ENCODE measurements at regions not wholly inside any gene's neighbourhood (a gene's known extent, or its start where the extent isn't known, plus 50 kb on each side); places are given as distances from the start of the nearest gene placed in this dataset.
"Not testable (repeated sequence)": the region's sequence is repeated elsewhere in the genome, so short reads cannot be mapped to it uniquely, and the experiment has no call there.

DNA sequence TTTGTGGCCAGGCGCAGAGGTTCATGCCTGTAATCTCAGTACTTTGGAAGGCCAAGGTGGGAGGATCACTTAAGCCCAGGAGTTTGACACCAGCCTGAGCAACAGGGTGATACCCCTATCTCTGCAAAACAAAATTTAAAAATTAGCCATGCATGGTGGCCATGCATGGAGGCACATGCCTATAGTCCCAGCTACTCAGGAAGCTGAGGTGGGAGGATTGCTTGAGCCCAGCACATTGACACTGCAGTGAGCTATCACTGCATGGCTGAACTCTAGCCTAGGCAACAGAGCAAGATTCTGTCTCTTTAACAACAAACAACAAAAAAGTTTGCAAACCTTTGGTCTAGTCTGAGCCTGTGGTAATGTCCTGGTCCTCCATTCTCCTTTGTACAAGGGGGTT, 69.2 kb upstream of the CNEP1R1 start:
- peaks cover 41% of the 10 kb centered on the region for H3K27me3 Mint-ChIP-seq
- no peaks in the 10 kb centered on the region for H3K36me3 Mint-ChIP-seq
- no peaks in the 10 kb centered on the region for H3K4me1 Mint-ChIP-seq
- H3K27ac Mint-ChIP-seq, result no peak overlapping the region
- no peak overlapping the region for H3K4me3 Mint-ChIP-seq
- no peaks in the 10 kb centered on the region for H3K9me3 Mint-ChIP-seq
- CTCF ChIA-PET, result no interaction called here
- DNase-seq, result no peak

DNA sequence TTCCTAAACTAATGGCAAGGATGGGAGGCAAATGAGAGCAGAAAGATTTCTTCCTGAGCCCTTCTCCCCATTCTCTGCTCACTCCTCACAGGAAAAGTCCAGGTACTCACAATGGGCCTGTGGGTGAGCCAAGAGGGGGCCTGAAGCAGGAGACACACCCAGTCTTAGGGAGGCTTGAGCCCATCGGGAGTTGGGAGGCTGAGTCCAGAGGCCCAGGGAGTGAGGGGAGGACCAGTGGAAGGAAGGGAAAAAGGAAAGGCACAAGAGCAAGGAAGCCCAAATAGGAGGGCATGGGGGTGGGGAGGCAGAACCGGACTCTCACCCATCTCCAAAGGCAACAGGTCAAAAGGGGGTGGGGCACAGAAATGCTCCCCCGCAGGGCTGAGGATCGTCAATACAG, 68.1 kb upstream of the CNEP1R1 start:
- no peak for DNase-seq
- peaks cover 35% of the 10 kb centered on the region for H3K27me3 Mint-ChIP-seq
- CTCF ChIA-PET, result interaction anchor here (1.1 to 2.2 kb wide), 3 partner anchors 10 to 253 kb away, joined by 3 to 8 read pairs (median 3); no protein-coding TSS in a partner anchor

DNA sequence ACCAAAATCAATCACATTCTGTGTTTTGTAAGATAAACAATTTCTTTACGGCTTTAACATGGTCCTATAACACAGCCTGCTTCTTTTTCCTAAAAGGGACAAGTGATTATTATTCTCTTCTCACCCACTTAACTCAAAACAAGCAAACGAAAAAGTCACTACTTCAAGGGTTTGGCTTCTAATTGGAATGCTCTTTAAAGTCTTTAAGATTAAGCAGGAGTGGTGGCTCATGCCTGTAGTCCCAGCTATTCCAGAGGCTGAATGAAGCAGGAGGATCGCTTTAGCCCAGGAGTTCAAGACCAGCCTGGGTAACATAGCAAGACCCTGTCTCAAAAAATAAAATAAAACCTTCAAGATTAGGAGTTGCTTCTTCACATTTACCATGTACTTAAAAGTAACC, 66.6 kb upstream of the CNEP1R1 start:
- CTCF ChIA-PET, result interaction anchor here (1.1 to 2.2 kb wide), 4 partner anchors 23 to 357 kb away, joined by 3 to 8 read pairs (median 6); no protein-coding TSS in a partner anchor
- DNase-seq, result no peak
- Mint-ChIP-seq H3K27me3 (peaks cover 31% of the 10 kb centered on the region), H3K27ac (no peak overlapping the region), H3K4me1 (no peaks in the 10 kb centered on the region), H3K4me3 (no peak overlapping the region), H3K36me3 (no peaks in the 10 kb centered on the region), H3K9me3 (no peaks in the 10 kb centered on the region)

More for the DNA sequence above, 68.1 kb upstream of the CNEP1R1 start:
- H3K4me1 Mint-ChIP-seq, result no peaks in the 10 kb centered on the region
- H3K9me3 Mint-ChIP-seq, result no peaks in the 10 kb centered on the region
- no peak overlapping the region for H3K27ac Mint-ChIP-seq
- H3K4me3 Mint-ChIP-seq, result no peak overlapping the region
- H3K36me3 Mint-ChIP-seq, result no peaks in the 10 kb centered on the region

DNA sequence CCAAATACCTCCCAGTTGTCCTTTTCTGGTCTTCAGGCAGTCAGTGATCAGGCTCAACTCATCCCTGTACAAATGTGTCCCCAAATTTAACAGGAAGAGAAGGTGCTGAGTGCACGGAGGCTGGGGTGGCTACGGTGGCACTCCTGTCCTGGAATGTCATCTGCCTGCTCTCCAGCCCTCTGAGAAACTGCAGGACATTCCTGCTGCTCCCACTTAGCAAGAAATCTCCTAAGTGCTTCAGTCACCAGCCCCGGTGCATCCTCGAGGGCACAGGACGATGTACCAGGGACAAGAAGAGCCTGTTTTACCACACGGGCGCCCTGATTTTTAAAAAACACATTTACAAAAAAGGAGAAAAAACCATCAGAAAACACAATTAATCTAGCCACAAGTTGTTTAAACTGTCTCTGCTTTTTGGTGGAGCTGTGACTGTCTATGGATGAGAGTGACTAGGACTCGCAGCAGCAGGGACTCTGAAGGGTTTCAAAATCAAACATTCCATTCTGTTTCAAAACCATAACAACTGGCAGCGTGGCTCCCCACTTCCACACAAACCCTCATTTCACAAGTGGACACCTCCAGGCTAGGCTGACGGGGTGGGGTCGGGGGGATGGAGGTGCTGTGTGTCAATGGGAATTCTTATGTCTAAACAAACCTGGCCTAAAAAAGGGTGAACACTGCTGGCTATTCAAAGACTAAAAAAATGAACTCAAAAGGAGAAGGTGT, 65.3 kb upstream of the CNEP1R1 start:
- H3K36me3 Mint-ChIP-seq, result no peaks in the 10 kb centered on the region
- H3K9me3 Mint-ChIP-seq, result no peaks in the 10 kb centered on the region
- H3K27me3 Mint-ChIP-seq, result peaks cover 23% of the 10 kb centered on the region
- no peaks in the 10 kb centered on the region for H3K4me1 Mint-ChIP-seq
- no peak overlapping the region for H3K27ac Mint-ChIP-seq
- H3K4me3 Mint-ChIP-seq, result no peak overlapping the region
- DNase-seq, result no peak
- CTCF ChIA-PET, result no interaction called here

DNA sequence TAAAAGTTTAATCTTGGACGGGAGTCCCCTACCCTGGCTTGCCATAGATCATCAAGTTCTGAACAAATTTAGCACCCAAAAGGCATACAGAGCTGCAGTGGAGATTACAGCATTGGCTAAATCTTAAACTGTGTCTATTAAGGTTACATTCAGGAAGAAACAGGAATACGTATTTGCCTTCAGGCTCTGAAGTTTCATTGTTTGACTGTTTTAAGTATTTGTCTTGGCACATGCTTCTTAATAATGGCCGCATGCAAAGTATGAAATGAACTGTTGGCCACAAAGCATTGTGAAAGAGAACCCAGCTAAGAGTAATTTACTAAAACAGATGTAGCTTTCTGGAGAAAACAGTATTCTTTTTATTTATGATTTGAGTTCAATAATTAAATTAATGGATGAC, 63.9 kb upstream of the CNEP1R1 start:
- Mint-ChIP-seq H3K36me3 (no peaks in the 10 kb centered on the region), H3K27ac (no peak overlapping the region), H3K4me3 (no peak overlapping the region), H3K9me3 (no peaks in the 10 kb centered on the region), H3K4me1 (no peaks in the 10 kb centered on the region), H3K27me3 (peaks cover 18% of the 10 kb centered on the region)
- CTCF ChIA-PET, result no interaction called here
- no peak for DNase-seq

GRCh38 chr16:49962566-49962965, 62.5 kb upstream of the CNEP1R1 start:
- DNase-seq, H3K9me3 Mint-ChIP-seq, H3K36me3 Mint-ChIP-seq, H3K27ac Mint-ChIP-seq, H3K4me3 Mint-ChIP-seq, H3K4me1 Mint-ChIP-seq, CTCF ChIA-PET: not testable (repeated sequence)
- H3K27me3 Mint-ChIP-seq, result peaks cover 20% of the 10 kb centered on the region

DNA sequence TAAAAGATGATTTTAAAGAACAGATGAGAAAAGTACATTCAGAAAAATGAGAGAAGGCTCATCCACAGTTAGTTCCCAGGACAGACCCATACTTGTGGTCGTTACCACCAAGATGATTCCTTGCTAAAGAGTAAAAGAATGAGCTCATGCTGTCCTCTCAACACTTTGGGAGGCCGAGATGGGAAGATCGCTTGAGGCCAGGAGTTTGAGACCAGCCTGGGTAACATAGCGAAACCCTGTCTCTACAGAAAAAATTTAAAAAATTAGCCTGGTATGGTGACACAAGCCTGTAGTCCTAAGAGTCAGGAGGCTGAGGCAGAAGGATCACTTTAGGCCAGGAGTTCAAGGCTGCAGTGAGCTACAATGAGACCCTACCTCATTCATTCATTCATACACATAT, 60.7 kb upstream of the CNEP1R1 start:
- no peaks in the 10 kb centered on the region for H3K4me1 Mint-ChIP-seq
- no peaks in the 10 kb centered on the region for H3K9me3 Mint-ChIP-seq
- DNase-seq, result no peak
- H3K36me3 Mint-ChIP-seq, result no peaks in the 10 kb centered on the region
- H3K27me3 Mint-ChIP-seq, result peaks cover 29% of the 10 kb centered on the region
- CTCF ChIA-PET, result no interaction called here
- no peak overlapping the region for H3K4me3 Mint-ChIP-seq
- no peak overlapping the region for H3K27ac Mint-ChIP-seq

DNA sequence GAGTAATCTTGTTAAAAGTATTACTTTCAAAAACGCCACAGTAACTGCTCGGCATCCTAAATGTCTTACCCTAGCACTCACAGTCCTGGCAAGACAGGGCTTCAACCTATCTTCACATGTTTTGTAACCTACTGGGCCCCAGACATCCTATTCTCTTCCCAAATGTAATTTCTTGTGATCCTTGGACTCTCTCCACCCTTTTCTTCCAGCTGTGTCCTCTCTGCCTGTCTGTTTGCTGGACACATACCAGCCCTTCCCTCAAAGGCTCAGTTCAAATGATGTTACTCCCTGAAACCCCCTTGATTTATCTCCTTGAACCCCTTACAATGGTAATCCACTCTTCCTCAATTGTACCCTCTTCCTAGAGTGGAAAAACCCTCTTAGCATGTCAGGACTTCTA, 60.1 kb upstream of the CNEP1R1 start:
- H3K27ac Mint-ChIP-seq, result no peak overlapping the region
- CTCF ChIA-PET, result no interaction called here
- H3K4me3 Mint-ChIP-seq, result no peak overlapping the region
- DNase-seq, result no peak
- no peaks in the 10 kb centered on the region for H3K9me3 Mint-ChIP-seq
- H3K36me3 Mint-ChIP-seq, result no peaks in the 10 kb centered on the region
- H3K27me3 Mint-ChIP-seq, result peaks cover 32% of the 10 kb centered on the region
- H3K4me1 Mint-ChIP-seq, result no peaks in the 10 kb centered on the region

DNA sequence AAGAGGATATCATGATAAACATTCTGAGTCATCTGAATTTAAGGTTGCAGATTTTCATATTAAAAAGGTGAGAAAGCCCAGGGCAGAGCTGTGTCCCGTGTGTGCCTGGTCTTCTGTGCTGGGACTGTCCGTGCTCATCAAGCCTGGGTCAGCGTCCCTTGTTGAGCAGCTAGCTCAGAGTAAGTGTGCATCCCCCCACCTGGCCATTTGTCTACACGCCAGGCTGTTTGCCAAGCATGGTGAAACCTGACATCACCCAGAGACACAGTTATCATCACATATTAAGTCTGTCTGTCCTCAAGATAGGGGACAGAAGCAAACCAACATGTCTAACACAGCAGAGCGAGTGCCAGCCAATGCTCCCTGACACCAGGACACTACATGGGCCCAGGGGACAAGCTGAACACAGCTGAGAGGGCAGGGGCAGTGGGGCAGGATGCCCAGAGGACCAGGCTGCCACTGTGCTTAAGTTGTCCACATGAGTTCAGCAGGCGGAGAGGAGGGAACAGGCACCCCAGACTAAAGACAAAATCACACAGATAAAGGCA, 57.9 kb upstream of the CNEP1R1 start:
- DNase-seq, result no peak
- no peak overlapping the region for H3K4me3 Mint-ChIP-seq
- CTCF ChIA-PET, result interaction anchor here (1.0 to 1.5 kb wide), 2 partner anchors 10 to 90 kb away, joined by 3 read pairs; no protein-coding TSS in a partner anchor
- no peaks in the 10 kb centered on the region for H3K4me1 Mint-ChIP-seq
- no peaks in the 10 kb centered on the region for H3K36me3 Mint-ChIP-seq
- H3K27ac Mint-ChIP-seq, result no peak overlapping the region
- H3K27me3 Mint-ChIP-seq, result peaks cover 38% of the 10 kb centered on the region
- no peaks in the 10 kb centered on the region for H3K9me3 Mint-ChIP-seq

DNA sequence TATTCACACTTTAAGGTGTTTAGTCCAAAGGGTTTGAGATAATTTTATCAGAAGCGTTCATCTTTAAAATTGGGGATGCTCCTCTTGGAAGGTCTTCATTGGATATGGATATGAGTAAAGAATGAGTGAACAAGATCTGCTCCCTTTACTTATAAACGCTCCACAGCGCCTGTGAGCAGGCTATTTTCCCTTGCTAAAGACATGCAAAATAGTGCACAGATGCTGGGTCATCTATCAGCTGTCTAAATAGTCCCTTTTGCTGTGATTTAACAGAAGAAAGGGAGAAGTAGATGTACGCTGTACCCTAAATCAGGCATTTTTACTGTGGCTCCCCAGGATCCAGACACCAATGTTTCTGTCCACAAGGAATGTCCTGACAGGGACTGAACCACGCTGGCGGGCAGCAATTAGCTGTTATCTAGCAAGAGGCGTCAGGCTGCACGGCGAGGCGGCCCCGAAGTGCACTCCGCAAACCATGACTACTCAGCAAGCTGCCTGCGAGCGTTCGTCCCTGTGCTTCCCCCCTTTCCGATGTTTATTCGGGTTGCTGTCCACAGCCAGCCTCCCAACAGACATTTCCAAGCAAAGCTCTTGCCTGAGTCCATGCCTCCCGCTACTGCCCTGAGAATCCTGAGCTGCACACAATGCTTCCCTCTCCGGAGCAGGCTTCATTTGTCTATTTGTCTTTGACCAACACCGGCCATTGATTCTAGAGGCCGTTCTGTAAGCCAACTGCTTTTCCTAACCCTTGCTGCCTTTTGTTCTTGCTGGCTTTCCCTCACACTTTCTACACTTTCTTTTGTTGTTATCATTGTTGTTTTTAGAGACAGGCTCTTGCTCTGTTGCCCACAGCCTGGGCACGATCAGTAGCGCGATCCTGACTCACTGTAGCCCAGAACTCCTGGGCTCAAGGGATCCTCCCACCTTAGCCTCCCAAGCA, 55.7 kb upstream of the CNEP1R1 start:
- Mint-ChIP-seq H3K27ac (no peak overlapping the region), H3K36me3 (no peaks in the 10 kb centered on the region), H3K27me3 (peaks cover 46% of the 10 kb centered on the region), H3K9me3 (no peaks in the 10 kb centered on the region), H3K4me1 (no peaks in the 10 kb centered on the region), H3K4me3 (no peak overlapping the region)
- no peak for DNase-seq
- CTCF ChIA-PET, result interaction anchor here (0.6 kb wide), 1 partner anchor 84 kb away, joined by 3 read pairs; no protein-coding TSS in a partner anchor

- CTCF ChIA-PET, result no interaction called here
- Mint-ChIP-seq H3K4me3 (no peak overlapping the region), H3K9me3 (no peaks in the 10 kb centered on the region), H3K27me3 (peaks cover 46% of the 10 kb centered on the region), H3K27ac (no peak overlapping the region), H3K4me1 (no peaks in the 10 kb centered on the region), H3K36me3 (no peaks in the 10 kb centered on the region)
- no peak for DNase-seq
Observed at GRCh38 chr16:49970797-49971431, 54.1 kb upstream of the CNEP1R1 start.

GRCh38 chr16:49972280-49972679, 52.7 kb upstream of the CNEP1R1 start:
- Mint-ChIP-seq H3K27ac (no peak overlapping the region), H3K4me1 (no peaks in the 10 kb centered on the region), H3K36me3 (no peaks in the 10 kb centered on the region), H3K9me3 (no peaks in the 10 kb centered on the region), H3K27me3 (peaks cover 41% of the 10 kb centered on the region), H3K4me3 (no peak overlapping the region)
- no peak for DNase-seq
- CTCF ChIA-PET, result no interaction called here

- no peaks in the 10 kb centered on the region for H3K9me3 Mint-ChIP-seq
- H3K27me3 Mint-ChIP-seq, result peaks cover 35% of the 10 kb centered on the region
- no peaks in the 10 kb centered on the region for H3K4me1 Mint-ChIP-seq
- CTCF ChIA-PET, result no interaction called here
- H3K27ac Mint-ChIP-seq, result no peak overlapping the region
- no peak for DNase-seq
- no peaks in the 10 kb centered on the region for H3K36me3 Mint-ChIP-seq
- H3K4me3 Mint-ChIP-seq, result no peak overlapping the region
Observed at GRCh38 chr16:49972961-49973360, 52.1 kb upstream of the CNEP1R1 start.
